ENCODE measurements at regions not wholly inside any gene's neighbourhood (a gene's known extent, or its start where the extent isn't known, plus 50 kb on each side); places are given as distances from the start of the nearest gene placed in this dataset.

DNA sequence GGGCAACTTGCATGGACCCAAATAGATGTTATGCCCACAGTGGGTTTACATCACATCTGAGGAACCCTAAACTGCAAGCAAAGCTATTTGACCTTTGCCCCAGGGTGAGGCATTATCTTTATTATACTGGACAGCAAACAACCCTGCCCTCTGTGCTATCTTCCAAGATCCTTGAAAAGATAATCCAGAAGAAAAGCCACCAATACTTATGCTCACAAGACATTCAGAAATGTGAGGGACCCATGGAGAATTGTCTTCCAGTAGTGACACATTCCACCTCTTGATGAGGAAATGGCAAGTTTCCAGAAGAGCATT is 53.0 kb upstream of the NDUFV2 start:
- TF ChIP-seq GATA3 (IDR thresholded peaks at IDR 0.05; ENCODE audit: low read depth, low read length) (no peak), GATA2 (IDR thresholded peaks at IDR 0.05; ENCODE audit: low read depth, low read length) (no peak)
